Caki2 (cell line): ENCODE measurements at regions not wholly inside any gene's neighbourhood (a gene's known extent, or its start where the extent isn't known, plus 50 kb on each side); places are given as distances from the start of the nearest gene placed in this dataset.
"Not testable (repeated sequence)": the region's sequence is repeated elsewhere in the genome, so short reads cannot be mapped to it uniquely, and the experiment has no call there.

Experiments used
- DNase-seq: peaks from one replicate; pipeline ENCODE4 v3.0.0-alpha.2; 2015; ENCODE audit warnings: low read depth
- in situ Hi-C: cut with HindIII; loops from 2 replicates; pipeline ENCODE4 v1.10.0; 2016; ENCODE audit warnings: low sequenced_read_pairs, low pct_unique_long_range_greater_than_20kb, mixed read lengths

DNA sequence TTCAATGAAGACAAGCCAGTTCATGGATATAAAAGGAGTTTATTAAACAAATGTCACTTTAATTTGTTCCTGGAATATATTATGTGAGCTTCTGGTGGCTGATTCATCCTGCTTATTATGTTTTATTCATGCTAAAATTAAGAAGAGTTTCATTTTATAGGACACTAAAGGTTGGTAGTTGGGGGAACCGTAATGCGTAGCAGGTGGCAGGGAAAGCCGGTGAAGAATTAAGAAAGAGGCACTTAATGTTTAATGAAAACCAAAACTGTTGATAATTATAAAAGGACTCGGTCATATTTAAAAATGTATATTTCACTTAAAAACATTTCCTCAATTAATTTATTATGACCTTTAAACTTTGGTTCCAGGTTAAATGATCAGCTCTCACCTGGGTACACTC, 94.3 kb downstream of the XKR3 start:
- DNase-seq, in situ Hi-C loops: not testable (repeated sequence)

DNA sequence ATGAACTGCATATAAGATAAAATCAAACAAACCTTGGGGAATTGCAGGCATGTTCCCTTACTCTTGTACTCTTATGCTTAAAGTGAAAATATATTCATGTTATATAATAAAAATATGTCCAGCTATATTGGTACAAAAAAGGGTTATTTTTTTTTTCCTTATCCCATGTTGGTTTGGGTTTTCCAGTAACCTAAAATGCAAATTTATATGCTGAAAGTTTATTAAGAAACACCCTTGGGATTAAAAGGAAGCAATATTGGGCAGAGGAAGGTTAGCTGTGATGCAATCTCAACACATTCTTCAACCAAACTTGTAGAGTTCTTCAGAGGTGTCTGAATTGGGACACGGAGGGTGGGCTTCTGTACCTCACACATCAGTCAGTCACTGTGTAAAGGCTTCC, 97.7 kb downstream of the XKR3 start:
- in situ Hi-C loops, DNase-seq: not testable (repeated sequence)

DNA sequence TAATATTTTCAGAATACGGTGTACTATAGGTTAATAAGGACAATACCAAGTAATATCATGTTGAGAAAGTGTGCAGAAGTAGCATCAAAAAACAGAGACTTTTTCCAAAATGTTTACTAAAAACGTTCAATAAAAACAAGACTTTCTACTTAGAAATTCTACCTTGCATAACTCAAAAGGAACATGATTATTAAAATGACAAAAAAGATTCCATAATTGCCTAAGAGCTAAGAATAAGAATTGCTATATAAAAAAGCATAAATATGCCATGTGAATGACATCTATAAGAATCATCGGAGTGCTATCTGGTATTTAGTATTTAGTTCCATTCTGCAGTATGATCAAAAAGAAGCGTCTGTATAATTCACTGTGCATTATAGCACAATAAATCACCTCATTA, 102.0 kb downstream of the XKR3 start:
- in situ Hi-C loops, DNase-seq: not testable (repeated sequence)

DNA sequence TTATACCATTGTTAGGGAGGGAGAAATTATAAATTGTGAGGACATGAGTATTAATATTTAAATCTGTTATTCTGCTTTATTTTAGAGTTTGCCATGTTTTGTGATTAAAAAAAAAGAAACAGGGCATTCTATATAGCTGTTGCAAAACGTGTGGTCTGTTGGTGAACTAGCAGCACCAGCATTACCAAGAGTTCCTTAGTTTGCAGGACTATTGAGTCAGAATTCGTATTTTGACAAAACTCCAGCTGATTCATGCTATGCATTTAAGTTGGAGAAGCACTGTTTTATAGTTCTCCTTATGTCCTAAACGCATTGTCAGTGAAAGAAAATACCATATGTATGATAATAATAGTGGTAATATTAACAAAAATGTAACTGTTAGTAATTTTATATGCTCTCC, 102.6 kb downstream of the XKR3 start:
- DNase-seq, in situ Hi-C loops: not testable (repeated sequence)

GRCh38 chr22:16721961-16722360, 103.2 kb downstream of the XKR3 start:
- DNase-seq = no peak
- in situ Hi-C loops = no loop called here

DNA sequence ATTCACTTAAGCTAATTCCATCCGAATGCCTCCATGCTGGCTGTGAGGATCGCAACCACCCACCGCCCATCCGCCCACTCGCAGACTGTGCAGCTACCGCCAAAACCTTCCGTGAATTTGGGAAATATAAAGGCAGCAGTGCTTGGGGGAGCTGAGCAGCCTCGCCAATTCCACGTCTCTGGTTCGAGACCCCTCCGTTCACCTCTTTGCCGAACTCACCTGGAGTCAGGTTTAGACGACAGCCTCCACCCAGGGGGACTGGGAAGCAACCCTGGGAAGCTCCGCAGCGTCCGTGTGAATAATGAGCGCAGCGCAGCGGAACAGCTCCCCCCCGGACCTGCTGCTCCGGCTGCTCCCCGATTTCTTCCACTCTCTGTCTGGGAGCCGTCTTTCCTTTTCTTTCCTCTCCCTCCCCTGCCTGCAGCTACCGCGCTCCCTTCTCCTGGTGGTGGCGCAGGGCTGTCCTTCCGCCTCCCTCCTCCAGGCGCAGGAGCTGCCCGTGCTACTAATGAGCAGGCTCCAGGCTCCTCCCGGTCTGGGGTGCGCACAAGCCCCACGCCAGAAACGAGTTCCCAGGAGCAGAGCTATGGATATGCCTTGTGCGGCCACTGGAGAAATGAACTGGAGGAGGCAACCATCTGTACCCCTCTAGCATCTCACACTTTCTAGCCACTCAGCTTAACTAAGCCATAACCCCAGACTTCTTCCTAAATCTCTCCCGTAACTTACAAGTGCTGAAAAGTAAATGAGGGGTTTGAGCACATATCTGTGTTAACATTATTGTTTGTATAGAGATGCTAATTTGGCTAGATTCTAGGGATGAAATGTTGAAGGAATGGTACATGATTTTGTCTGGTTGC, 107.3 kb downstream of the XKR3 start:
- DNase-seq = no peak
- in situ Hi-C loops = no loop called here

DNA sequence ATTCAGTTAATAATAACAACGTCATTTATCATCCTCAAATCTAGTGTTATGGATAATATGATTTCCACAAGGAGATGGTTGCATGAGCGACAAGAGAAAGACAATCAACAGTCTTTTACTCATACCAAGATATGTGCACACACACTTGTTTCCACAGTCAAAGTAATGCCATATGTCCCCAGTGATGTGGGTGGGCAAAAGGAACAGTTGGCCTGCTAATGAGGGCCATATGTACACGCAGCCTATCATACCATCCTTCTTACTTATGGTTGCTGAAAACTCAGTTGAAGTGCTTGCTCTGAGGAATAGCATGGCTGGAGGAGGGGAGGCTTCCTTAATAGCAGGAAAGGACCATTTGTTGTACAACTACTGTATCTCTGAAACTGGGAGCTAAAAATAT, 110.6 kb downstream of the XKR3 start:
- in situ Hi-C loops, DNase-seq: not testable (repeated sequence)

DNA sequence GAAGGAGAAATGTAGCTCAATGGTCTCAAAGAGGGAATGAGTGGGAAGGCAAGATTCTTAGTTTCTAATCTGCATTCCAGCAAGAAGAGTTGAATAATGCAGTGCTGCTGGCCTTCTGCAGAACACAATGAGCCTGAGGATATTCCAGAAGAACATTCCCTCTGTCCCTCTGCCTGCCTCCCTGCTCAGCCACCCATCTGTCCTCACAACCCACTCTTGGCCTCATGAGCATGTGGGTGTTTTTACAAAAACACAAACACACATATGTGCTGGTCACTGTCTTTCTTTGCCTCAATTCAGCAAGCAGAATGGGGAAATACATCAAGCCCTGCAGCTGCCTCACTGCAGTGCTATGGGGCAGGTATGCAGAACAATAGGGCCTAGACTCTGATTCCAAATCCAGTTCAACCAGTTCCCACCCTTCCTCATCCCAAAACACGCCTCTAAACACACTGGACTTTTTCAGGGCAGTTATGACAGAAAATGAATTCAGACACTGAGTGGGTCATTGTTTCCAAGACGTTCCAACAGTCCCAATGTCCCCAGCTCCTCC, 109.8 kb upstream of the CCT8L2 start:
- DNase-seq, in situ Hi-C loops: not testable (repeated sequence)

GRCh38 chr22:16700390-16700789, 107.8 kb upstream of the CCT8L2 start:
- DNase-seq, in situ Hi-C loops: not testable (repeated sequence)

DNA sequence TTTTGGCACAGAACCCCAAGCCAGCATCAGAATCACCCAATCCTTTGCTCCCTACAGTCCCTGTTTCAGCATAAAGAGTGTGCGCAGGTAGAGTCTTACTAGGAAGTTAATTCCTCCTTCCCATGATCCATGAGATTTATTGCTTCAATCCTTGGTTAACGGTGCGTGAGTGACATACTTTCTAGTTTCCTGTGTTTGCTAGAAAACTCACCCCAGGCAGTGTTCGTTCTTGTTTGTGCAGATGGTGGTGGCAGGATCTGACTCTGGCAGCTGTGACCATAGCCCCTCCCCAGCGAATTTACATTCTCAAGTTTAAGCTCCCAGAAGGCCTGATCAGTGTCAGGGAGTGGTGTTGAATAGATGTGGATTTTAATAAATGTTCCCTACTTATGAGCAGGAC, 106.7 kb upstream of the CCT8L2 start:
- in situ Hi-C loops = no loop called here
- peak; percentile 4 for DNase-seq

DNA sequence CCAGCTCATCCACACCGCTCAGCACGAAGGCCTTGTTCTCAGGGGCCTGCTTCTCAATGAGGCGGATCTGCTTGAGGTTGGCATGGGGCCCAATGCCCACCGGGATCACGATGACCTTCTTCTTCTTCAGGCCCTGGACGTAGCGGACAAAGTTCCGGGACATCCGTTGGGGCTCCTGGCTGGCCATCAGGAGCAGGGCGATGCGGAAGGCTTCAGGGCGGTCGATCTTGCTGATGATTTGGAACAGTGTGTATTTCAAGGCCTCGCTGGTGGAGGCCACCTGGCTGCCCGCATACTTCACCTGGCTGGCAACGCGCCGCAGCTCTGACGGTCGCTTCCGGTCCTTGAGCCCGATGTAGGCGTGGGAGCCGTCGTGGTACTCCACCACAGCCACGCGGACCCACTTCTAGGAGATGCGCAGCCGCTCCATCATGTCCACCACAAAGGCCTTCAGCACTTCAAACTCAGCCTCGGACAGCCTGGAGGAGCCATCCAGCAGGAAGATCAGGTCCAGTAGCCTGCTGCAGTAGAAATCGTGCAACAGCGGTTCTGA, 105.0 kb upstream of the CCT8L2 start:
- DNase-seq, in situ Hi-C loops: not testable (repeated sequence)

DNA sequence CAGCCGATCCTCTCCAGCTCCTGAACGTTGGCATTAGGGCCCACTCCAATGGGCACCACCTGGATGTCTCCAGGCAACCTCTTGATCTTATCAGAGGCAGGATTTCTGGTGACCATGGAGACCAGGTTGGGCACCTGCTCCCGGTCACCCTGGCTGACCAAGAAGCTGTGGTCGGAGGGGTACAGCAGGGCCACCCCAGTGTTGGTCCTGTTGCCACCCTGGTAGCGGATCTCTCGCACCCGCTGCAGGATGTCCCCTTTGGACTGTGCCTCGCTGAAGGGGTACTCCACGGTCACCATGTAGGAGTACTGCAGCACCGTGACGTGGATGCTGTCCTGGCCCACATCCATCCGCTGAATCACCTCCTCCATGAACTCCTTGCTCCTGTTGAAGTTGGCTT, 104.3 kb upstream of the CCT8L2 start:
- DNase-seq, in situ Hi-C loops: not testable (repeated sequence)

DNA sequence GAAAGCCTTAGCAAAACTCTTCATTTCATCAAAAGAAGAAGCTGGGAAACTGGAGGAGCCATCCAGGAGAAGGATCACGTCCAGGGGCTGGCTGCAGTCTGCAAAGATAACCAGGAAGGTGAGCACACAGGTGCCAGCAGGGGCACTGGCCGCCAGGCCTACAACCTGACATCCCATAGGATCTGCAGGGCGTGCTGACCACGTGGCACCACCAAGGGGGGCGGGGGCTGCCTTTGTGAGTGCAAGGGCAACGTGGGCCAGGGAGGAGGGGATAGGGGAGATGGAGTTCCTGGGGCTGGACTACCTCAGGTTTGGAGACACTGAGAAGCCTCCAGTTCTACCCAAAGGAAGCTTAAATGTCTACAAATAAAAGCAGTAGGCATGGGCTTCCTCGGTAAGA, 102.7 kb upstream of the CCT8L2 start:
- in situ Hi-C loops = no loop called here
- DNase-seq = no peak

DNA sequence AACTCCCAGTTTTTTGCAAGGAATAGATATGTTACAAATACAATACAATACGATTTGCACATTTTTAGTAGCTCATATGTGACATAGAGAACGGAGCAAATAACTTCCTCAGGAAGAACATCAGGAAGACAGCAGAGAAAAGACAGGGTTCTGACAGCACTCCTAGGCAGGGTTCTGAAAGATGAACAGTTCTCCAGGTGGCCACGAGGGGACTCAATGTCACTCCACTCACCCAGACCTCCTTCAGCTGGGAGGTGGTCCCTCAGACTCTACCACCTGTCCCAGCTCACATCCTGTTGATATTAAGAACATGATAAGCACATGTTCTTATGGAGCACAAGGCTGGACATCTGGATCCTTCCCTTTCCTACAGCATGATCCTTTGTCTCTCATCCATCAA, 101.1 kb upstream of the CCT8L2 start:
- DNase-seq, in situ Hi-C loops: not testable (repeated sequence)

GRCh38 chr22:16689358-16689757, 96.7 kb upstream of the CCT8L2 start:
- DNase-seq, in situ Hi-C loops: not testable (repeated sequence)

- DNase-seq, in situ Hi-C loops: not testable (repeated sequence)
Observed at GRCh38 chr22:16681290-16681689, 88.7 kb upstream of the CCT8L2 start.

DNA sequence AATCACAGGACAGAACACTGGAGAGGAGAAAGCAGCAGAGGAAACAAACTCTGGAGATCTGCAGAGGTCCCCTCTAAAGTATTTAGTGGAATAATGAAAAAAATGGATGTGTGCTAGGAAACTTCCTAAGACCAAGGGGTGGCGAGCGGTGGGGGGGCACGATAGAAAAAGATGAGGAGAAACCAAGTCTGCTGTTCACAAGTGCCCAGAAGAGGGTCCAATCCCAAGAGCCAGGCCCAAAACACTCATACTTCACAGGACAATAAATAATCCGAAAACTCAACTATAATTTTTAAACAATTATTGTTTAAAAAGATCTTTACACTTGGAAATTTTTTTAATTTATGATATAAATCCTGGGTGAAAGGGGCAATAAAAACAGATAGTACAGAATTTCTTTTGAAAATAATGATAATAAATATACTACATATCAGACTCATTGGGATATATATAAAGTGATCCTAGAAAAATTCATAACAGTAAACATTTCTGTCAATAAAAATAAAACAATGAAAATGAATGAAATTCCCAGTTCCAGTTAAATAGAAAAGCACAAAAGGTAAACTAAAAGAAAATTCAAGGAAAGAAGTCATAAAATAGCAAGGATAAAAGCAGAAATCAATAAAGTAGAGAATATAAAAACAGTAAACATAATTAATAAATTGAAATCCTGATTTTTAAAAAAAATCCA, 87.7 kb upstream of the CCT8L2 start:
- DNase-seq, in situ Hi-C loops: not testable (repeated sequence)

- in situ Hi-C loops, DNase-seq: not testable (repeated sequence)
Observed at GRCh38 chr22:16679191-16679834, 86.7 kb upstream of the CCT8L2 start.
